Heart left ventricle (tissue), 16 donors: ENCODE measurements at regions not wholly inside any gene's neighbourhood (a gene's known extent, or its start where the extent isn't known, plus 50 kb on each side); places are given as distances from the start of the nearest gene placed in this dataset.
"Not testable (repeated sequence)": the region's sequence is repeated elsewhere in the genome, so short reads cannot be mapped to it uniquely, and the experiment has no call there.

Source experiments
- ATAC-seq, 4 donors: fragments of 200-7000 bp; cut with Tn5 transposase; one replicate each; pipeline ENCODE4 v1.9.1; 2020 to 2022; ENCODE audit warnings: moderate library complexity in 4 of 4, mild to moderate bottlenecking in 3 of 4, moderate number of reproducible peaks in 1 of 4
- DNase-seq, 5 donors: peaks; one replicate each; pipeline ENCODE4 v3.0.0-alpha.2; 2020
- H3K27ac ChIP-seq, 12 donors: fragments of 200-600 bp; sonication (generic) in 4 of 12; one replicate each; pipeline versions ENCODE4 v1.5.0 to v1.8.0; 2016 to 2022; ENCODE audit warnings: mild to moderate bottlenecking in 2 of 12
- H3K27me3 ChIP-seq, 9 donors: fragments of 200-600 bp; sonication (generic) in 2 of 9; one replicate each; pipeline versions ENCODE4 v1.5.1 to v1.8.0; 2016 to 2022; ENCODE audit warnings: mild to moderate bottlenecking in 3 of 9
- H3K36me3 ChIP-seq, 9 donors: fragments of 200-600 bp; sonication (generic) in 2 of 9; one replicate each; pipeline versions ENCODE4 v1.5.0 to v1.8.0; 2018 to 2022; ENCODE audit warnings: mild to moderate bottlenecking in 2 of 9
- H3K4me1 ChIP-seq, 12 donors: fragments of 200-600 bp; sonication (generic) in 4 of 12; one replicate each; pipeline versions ENCODE4 v1.5.0 to v1.8.0; 2016 to 2022; ENCODE audit warnings: mild to moderate bottlenecking in 3 of 12
- H3K4me3 ChIP-seq, 12 donors: fragments of 200-600 bp; sonication (generic) in 4 of 12; one replicate each; pipeline versions ENCODE4 v1.5.0 to v1.8.0; 2017 to 2022; ENCODE audit warnings: mild to moderate bottlenecking in 9 of 12, moderate library complexity in 4 of 12
- H3K9me3 ChIP-seq, 12 donors: fragments of 200-600 bp; sonication (generic) in 4 of 12; one replicate each; pipeline versions ENCODE4 v1.5.0 to v1.8.0; 2016 to 2022; ENCODE audit warnings: mild to moderate bottlenecking in 1 of 12
- POLR2A ChIP-seq, 2 donors: fragments of 450-650 bp; IDR thresholded peaks; one replicate each; pipeline ENCODE4 v1.6.1; 2017; ENCODE audit warnings: antibody characterized with exemption in 2 of 2, mild to moderate bottlenecking in 2 of 2, moderate library complexity in 2 of 2
- WGBS, 4 donors: extraction: QIAGEN DNeasy Blood & Tissue Kit in 2 of 4; methylation state at CpG; one replicate each; pipeline versions ENCODE4 v1.1.5 to v1.1.7; 2013 to 2018; 5-methylcytosine and 5-hydroxymethylcytosine counted together
- intact Hi-C, 10 donors: fragments of 100-400 bp; cut with DNase I; formaldehyde crosslinking; loops; one replicate each; pipeline versions ENCODE4 v1.11.1 to v1.14.2; 2022
- TF ChIP-seq, protein P1 (sequence below), 12 donors: fragments of 200-600 bp; sonication (generic) in 4 of 12; IDR thresholded peaks; one replicate each; pipeline versions ENCODE4 v1.5.0 to v1.8.0; 2018 to 2022; ENCODE audit warnings: antibody characterized with exemption in 12 of 12, mild to moderate bottlenecking in 5 of 12
- donor health status: ischemic (EF 13 %, LVEDD 7.1; RV severe dilation, severe dysfunction).
- donor health status: healthy with polysubstance abuse.
- donor health status: DM: no; HTN: yes; CAD: no.
- donor health status: DM: no; HTN: no; CAD: no.
- donor health status: ischemic (EF 25% LVEDD 6.9; RV normal size, moderate dysfunction).
- donor health status: ischemic (EF 25% LVEDD 5.7; RV mildly dilated, moderate dysfunction).
- donor health status: healthy.
- donor health status: DM: yes; HTN: yes; CAD: no.
- donor health status: ischemic (EF 35%, LVEDD 5.7; RV mildly dilated, moderate dysfunction).
- donor health status: nonischemic (EF 11% LVEDD 7.7; RV severe dilation, severe dysfunction).
- donor health status: DM: yes; HTN: yes; CAD: no.
- donor health status: PGD.
- donor health status: ischemic (EF 29% LVEDD 5.4; RV normal size, mild dysfunction).
- donor health status: nonischemic (EF 23%, LVEDD 6.1; RV moderate dilation, normal function).

DNA sequence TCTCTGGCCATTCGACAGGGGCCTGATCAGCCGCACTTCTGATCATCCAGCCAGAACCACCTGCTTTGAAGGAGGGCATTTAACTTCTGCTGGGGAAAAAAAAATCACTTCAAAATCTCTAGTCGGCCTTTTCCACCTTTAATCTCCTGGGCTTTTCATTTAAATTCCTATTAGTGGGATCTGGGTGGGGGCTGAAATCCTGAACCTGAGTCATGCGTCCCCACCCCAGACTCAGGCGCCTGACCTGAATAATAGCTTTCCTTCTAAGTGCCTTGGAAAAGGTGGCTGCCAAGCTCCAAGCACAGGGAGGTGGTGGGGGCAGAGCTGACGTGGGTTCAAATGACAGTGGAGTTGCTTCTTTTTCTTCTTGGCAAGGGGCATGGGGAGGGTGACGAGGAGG is 246.0 kb upstream of the EXOC2 start:
- peaks cover 0 to 15% (median 0%) of the 10 kb centered on the region in 9 donors for H3K27me3 ChIP-seq
- 74 to 78% (median 76%) methylated on average over 7 of the region's 7 CpGs for WGBS, 4 donors

GRCh38 chr6:938271-938905 is 245.4 kb upstream of the EXOC2 start:
- intact Hi-C loops = no loop called here
- H3K36me3 ChIP-seq = no peaks in the 10 kb centered on the region
- TF ChIP-seq, protein P1, sequence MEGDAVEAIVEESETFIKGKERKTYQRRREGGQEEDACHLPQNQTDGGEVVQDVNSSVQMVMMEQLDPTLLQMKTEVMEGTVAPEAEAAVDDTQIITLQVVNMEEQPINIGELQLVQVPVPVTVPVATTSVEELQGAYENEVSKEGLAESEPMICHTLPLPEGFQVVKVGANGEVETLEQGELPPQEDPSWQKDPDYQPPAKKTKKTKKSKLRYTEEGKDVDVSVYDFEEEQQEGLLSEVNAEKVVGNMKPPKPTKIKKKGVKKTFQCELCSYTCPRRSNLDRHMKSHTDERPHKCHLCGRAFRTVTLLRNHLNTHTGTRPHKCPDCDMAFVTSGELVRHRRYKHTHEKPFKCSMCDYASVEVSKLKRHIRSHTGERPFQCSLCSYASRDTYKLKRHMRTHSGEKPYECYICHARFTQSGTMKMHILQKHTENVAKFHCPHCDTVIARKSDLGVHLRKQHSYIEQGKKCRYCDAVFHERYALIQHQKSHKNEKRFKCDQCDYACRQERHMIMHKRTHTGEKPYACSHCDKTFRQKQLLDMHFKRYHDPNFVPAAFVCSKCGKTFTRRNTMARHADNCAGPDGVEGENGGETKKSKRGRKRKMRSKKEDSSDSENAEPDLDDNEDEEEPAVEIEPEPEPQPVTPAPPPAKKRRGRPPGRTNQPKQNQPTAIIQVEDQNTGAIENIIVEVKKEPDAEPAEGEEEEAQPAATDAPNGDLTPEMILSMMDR (IDR thresholded peaks at IDR 0.05) = no peak
- no peak for TF ChIP-seq POLR2A (IDR thresholded peaks at IDR 0.05)
- H3K27ac ChIP-seq = no peak overlapping the region
- H3K9me3 ChIP-seq = no peaks in the 10 kb centered on the region
- no peaks in the 10 kb centered on the region for H3K4me1 ChIP-seq
- H3K27me3 ChIP-seq = peaks cover 0 to 15% (median 0%) of the 10 kb centered on the region in 9 donors
- WGBS, 4 donors = 79 to 86% (median 79%) methylated on average over 16 of the region's 16 CpGs
- DNase-seq (no peak), ATAC-seq (no peak)
- H3K4me3 ChIP-seq = no peak overlapping the region

More for the DNA sequence above, 246.0 kb upstream of the EXOC2 start:
- Histone ChIP-seq H3K36me3 (no peaks in the 10 kb centered on the region), H3K4me3 (no peak overlapping the region), H3K4me1 (no peaks in the 10 kb centered on the region), H3K9me3 (peaks cover 0 to 3% (median 0%) of the 10 kb centered on the region in 12 donors), H3K27ac (no peak overlapping the region)
- DNase-seq (no peak), ATAC-seq (no peak)
- intact Hi-C loops = no loop called here
- TF ChIP-seq POLR2A (IDR thresholded peaks at IDR 0.05) = no peak
- TF ChIP-seq, protein P1 (IDR thresholded peaks at IDR 0.05) = no peak

DNA sequence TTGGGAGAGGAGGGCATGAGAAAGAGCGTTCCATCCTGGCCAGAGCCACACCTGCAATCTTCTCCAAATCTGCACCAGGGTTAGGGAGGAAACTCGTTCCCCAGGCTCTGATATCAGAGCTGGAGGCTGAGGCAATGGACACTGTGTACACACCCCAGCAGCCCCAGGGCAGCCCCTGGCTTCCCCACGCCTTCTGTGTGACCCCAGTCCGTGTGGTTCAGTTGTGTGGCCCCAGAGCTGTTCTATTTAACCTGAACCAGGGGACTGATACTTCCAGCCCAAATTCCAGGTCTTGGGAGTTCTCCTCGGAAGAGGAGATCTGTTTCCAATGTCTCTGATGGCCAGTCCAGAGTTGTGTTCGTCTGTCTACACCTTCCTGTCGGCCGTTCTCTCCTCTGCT is 242.6 kb upstream of the EXOC2 start:
- H3K27me3 ChIP-seq = peaks cover 0 to 15% (median 0%) of the 10 kb centered on the region in 9 donors
- no peak for DNase-seq
- H3K4me1 ChIP-seq = no peaks in the 10 kb centered on the region
- no peak for ATAC-seq
- H3K27ac ChIP-seq = no peak overlapping the region
- no peaks in the 10 kb centered on the region for H3K36me3 ChIP-seq
- TF ChIP-seq POLR2A (IDR thresholded peaks at IDR 0.05) = no peak
- TF ChIP-seq, protein P1 (IDR thresholded peaks at IDR 0.05) = no peak
- H3K9me3 ChIP-seq = no peaks in the 10 kb centered on the region
- no peak overlapping the region for H3K4me3 ChIP-seq
- WGBS, 4 donors = 60 to 68% (median 66%) methylated on average over 8 of the region's 8 CpGs
- intact Hi-C loops = no loop called here

DNA sequence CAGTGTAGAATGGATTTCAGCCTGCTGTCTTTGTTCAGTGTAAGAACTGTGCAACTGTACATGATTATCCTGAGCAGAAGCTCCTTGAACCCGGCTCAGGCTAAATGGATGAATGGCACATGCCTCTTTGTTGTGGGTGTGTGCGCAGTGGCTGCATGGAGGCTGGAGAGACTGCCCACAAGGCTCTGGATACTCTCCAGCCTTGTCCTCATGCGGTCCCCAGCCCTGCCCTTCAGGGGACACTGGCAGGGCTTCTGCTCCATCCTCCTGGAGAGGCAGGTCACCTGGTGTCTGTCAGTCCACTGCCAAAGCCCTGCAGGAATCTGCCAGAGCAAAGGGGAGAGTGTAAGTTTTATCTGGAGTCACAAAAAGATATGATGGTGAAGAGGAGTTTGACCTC is 241.7 kb upstream of the EXOC2 start:
- DNase-seq = no peak
- H3K27me3 ChIP-seq = peaks cover 0 to 15% (median 0%) of the 10 kb centered on the region in 9 donors
- intact Hi-C loops = no loop called here
- no peak for ATAC-seq
- no peaks in the 10 kb centered on the region for H3K36me3 ChIP-seq
- no peak overlapping the region for H3K4me3 ChIP-seq
- H3K4me1 ChIP-seq = no peaks in the 10 kb centered on the region
- no peak for TF ChIP-seq POLR2A (IDR thresholded peaks at IDR 0.05)
- TF ChIP-seq, protein P1 (IDR thresholded peaks at IDR 0.05) = no peak
- WGBS, 4 donors = 60 to 75% (median 66%) methylated on average over 2 to 3 of the region's 3 CpGs
- H3K27ac ChIP-seq = no peak overlapping the region
- H3K9me3 ChIP-seq = no peaks in the 10 kb centered on the region

- H3K27ac ChIP-seq, H3K36me3 ChIP-seq, DNase-seq, H3K4me3 ChIP-seq, ATAC-seq, H3K4me1 ChIP-seq, H3K9me3 ChIP-seq, intact Hi-C loops: not testable (repeated sequence)
- WGBS, 4 donors = 92 to 95% (median 94%) methylated on average over 4 of the region's 4 CpGs
- H3K27me3 ChIP-seq = peaks cover 0 to 15% (median 0%) of the 10 kb centered on the region in 9 donors
Measured at GRCh38 chr6:931919-932318, 239.0 kb upstream of the EXOC2 start.
